ENCODE measurements at regions not wholly inside any gene's neighbourhood (a gene's known extent, or its start where the extent isn't known, plus 50 kb on each side); places are given as distances from the start of the nearest gene placed in this dataset.

- Histone ChIP-seq H3K56ac (ENCODE audit: extremely low read depth, insufficient read depth, low read length) (no peak overlapping the region), H3K9me1 (ENCODE audit: insufficient read depth, low read length) (no peaks in the 10 kb centered on the region), H3K4me3 (ENCODE audit: insufficient read depth, low read depth, low read length) (no peak overlapping the region), H2BK20ac (ENCODE audit: low read depth, low read length) (no peak overlapping the region), H3K27me3 (ENCODE audit: control insufficient read depth, insufficient read depth, low read length) (no peaks in the 10 kb centered on the region), H3K23ac (ENCODE audit: low read depth, low read length) (no peak overlapping the region), H2BK120ac (ENCODE audit: low read depth, low read length) (no peak overlapping the region), H3K79me1 (ENCODE audit: low read depth in 1 of 2, low read length in 2 of 2) (no peaks in the 10 kb centered on the region), H3K9me3 (ENCODE audit: control insufficient read depth, insufficient read depth, low read length) (no peaks in the 10 kb centered on the region), H4K20me1 (ENCODE audit: insufficient read depth, low read length) (no peaks in the 10 kb centered on the region), H4K5ac (ENCODE audit: low read depth, low read length) (no peak overlapping the region), H3K4ac (ENCODE audit: low read depth, low read length) (no peak overlapping the region), H3K4me1 (ENCODE audit: control insufficient read depth, insufficient read depth, low read length) (no peaks in the 10 kb centered on the region), H3K27ac (ENCODE audit: insufficient read depth, low read length) (no peak overlapping the region), H2AK9ac (replicated peaks; ENCODE audit: low read depth, low read length, poor library complexity) (no peak overlapping the region), H3K9ac (ENCODE audit: low read depth, low read length) (no peak overlapping the region), H4K8ac (ENCODE audit: low read depth in 2 of 2, low read length in 2 of 2) (no peak overlapping the region), H2AFZ (replicated peaks; ENCODE audit: low read length, poor library complexity) (no peak overlapping the region), H2AK5ac (ENCODE audit: low read depth, low read length) (no peak overlapping the region), H3K4me2 (ENCODE audit: low read depth, low read length) (no peak overlapping the region), H2BK5ac (ENCODE audit: low read depth, low read length, poor library complexity, severe bottlenecking) (no peak overlapping the region), H4K91ac (ENCODE audit: insufficient read depth, low read depth, low read length) (no peak overlapping the region), H3K18ac (ENCODE audit: low read depth, low read length) (no peak overlapping the region), H3K14ac (replicated peaks; ENCODE audit: low read depth, low read length) (no peak overlapping the region), H2BK15ac (ENCODE audit: low read depth, low read length) (no peak overlapping the region), H3K36me3 (ENCODE audit: control insufficient read depth, insufficient read depth, low read length) (no peaks in the 10 kb centered on the region)
- dilution Hi-C loops (cut with HindIII; ENCODE audit: low sequenced_read_pairs, unreplicated experiment) (no loop called here), in situ Hi-C loops (cut with MboI; ENCODE audit: low sequenced_read_pairs) (no loop called here), intact Hi-C loops (cut with micrococcal nuclease) (no loop called here)
- 0% methylated on average over 1 of the region's 3 CpGs; no CpG with 5 or more reads in 1 of the 2 experiments for WGBS, 2 experiments (ENCODE audit: extremely low coverage in 2 of 2, insufficient read length in 1 of 2)
- DNase-seq (no peak), ATAC-seq (ENCODE audit: low read depth) (no peak)
- CTCF ChIA-PET, result no interaction called here
- no peak for TF ChIP-seq FOS (IDR thresholded peaks at IDR 0.05; ENCODE audit: low read depth, low read length)
- no TSS peak for BruUV-seq (replicated peaks)
- POLR2A ChIA-PET (ENCODE audit: unreplicated experiment), result no interaction called here
These were observed 222.9 kb downstream of the DPY19L2 start for GRCh38 chr12:63445224-63445880.
